AG10803 (cell line): ENCODE measurements at regions not wholly inside any gene's neighbourhood (a gene's known extent, or its start where the extent isn't known, plus 50 kb on each side); places are given as distances from the start of the nearest gene placed in this dataset.

Experiments used
- DNase-seq: peaks from one replicate; pipeline ENCODE4 v3.0.0; 2010; ENCODE audit warnings: low read depth
- H3K4me3 ChIP-seq: 2 replicates; pipeline ENCODE4 v1.5.1; 2011; ENCODE audit warnings: mild to moderate bottlenecking, low read length, control low read depth
- TF ChIP-seq, protein P1 (sequence below): conservative IDR thresholded peaks from 2 replicates; pipeline ENCODE4 v1.5.1; 2011; ENCODE audit warnings: mild to moderate bottlenecking, low read length, control low read depth, inconsistent platforms

DNA sequence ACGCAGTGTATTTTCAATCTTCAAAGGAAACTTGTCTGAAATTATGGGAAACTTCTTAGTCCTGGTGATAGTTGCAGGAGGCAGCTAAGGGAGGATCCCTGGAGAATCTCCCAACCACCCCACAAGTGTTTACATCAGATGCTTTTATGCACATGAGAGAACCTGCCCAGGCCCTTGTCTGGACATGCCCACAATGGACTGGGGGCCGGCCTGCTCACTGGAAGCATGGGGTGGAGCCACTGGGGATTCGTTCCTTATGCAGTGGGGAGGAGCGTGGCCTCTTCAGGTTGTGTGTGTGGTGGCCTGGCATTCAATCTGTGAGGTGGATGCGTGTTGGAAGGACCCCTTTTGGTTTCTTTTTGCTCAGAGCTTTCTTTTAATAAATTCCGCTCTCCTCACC lies 398.7 kb upstream of the PPP1R2C start:
- DNase-seq: peak; percentile 0
- TF ChIP-seq, protein P1, sequence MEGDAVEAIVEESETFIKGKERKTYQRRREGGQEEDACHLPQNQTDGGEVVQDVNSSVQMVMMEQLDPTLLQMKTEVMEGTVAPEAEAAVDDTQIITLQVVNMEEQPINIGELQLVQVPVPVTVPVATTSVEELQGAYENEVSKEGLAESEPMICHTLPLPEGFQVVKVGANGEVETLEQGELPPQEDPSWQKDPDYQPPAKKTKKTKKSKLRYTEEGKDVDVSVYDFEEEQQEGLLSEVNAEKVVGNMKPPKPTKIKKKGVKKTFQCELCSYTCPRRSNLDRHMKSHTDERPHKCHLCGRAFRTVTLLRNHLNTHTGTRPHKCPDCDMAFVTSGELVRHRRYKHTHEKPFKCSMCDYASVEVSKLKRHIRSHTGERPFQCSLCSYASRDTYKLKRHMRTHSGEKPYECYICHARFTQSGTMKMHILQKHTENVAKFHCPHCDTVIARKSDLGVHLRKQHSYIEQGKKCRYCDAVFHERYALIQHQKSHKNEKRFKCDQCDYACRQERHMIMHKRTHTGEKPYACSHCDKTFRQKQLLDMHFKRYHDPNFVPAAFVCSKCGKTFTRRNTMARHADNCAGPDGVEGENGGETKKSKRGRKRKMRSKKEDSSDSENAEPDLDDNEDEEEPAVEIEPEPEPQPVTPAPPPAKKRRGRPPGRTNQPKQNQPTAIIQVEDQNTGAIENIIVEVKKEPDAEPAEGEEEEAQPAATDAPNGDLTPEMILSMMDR: no peak
- H3K4me3 ChIP-seq: no peak overlapping the region

DNA sequence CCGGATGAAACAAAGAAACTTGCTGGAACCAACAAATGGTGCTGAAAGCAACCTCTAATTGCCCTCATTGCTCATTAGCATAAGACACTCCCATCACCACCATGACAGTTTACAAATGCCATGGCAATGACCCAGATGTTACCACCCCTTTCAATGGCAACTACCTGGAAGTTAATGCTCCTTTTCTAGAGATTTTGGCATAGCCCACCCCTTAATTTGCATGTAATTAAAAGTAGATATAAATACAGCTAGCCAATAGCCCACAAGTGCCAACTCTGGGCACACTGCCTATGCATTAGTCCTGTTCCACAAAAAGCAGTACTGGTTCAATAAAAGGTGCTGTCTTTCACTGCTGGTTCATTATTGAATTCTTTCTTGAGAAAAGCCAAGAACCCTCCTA lies 410.3 kb upstream of the PPP1R2C start:
- no peak for DNase-seq
- TF ChIP-seq, protein P1: no peak
- H3K4me3 ChIP-seq: no peak overlapping the region

DNA sequence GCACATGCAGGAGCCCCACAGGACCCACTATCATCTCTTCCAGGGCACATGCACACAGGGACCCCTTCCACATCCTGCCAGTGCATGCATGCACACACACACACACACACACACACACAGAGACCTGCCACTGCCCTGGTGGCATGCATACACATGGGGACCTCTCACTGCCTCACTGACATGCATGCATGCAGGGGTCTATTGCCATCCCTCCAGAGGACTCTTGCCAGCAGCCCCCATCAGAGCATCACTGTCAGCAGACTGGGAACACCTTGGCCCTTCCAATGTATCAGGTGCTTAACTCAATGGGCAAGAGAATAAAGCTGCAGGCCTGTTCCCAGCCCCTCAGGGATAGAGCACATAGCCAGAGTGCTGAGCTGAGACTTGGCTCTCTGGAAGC lies 433.6 kb upstream of the PPP1R2C start:
- TF ChIP-seq, protein P1: no peak
- no peak overlapping the region for H3K4me3 ChIP-seq
- no peak for DNase-seq

DNA sequence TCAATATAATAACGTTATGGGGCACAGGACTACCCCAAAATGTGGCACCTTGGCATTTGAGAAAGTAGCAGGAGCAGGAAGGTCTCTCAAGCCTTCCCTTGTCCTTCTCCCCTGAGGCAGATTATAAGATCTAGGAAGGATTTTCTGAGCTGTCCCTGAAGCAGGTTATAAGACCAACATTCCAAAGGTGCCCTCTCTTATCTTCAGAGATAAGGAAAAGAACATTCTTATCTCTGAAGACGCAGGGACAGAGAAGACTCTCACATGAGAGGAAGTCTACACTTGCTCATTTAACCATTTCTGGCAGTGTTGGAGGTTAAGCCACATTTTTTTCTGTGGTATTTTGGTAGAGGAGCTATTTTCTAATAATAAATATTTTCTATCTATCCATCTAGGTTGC lies 437.9 kb upstream of the MAOA start:
- TF ChIP-seq, protein P1: no peak
- no peak overlapping the region for H3K4me3 ChIP-seq
- DNase-seq: no peak

DNA sequence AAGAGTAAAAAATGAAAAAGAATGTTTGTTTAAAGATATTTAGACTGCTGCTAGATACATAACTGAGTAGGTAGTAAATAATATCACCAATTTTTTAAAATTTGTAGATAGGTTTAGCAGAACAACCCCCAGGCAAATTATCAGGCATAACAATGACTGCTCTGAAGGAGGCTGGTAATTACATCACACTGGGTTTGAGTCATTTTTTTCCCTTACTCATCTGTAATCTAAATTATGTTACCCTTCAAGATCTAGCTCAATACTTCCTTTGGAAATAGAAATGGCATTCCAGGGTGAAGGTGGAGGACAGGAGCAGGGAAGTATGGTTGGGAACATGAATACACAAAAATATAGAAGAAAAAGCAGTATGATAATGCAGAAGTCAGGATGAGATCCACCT lies 431.6 kb upstream of the MAOA start:
- DNase-seq: no peak
- TF ChIP-seq, protein P1: no peak
- no peak overlapping the region for H3K4me3 ChIP-seq

DNA sequence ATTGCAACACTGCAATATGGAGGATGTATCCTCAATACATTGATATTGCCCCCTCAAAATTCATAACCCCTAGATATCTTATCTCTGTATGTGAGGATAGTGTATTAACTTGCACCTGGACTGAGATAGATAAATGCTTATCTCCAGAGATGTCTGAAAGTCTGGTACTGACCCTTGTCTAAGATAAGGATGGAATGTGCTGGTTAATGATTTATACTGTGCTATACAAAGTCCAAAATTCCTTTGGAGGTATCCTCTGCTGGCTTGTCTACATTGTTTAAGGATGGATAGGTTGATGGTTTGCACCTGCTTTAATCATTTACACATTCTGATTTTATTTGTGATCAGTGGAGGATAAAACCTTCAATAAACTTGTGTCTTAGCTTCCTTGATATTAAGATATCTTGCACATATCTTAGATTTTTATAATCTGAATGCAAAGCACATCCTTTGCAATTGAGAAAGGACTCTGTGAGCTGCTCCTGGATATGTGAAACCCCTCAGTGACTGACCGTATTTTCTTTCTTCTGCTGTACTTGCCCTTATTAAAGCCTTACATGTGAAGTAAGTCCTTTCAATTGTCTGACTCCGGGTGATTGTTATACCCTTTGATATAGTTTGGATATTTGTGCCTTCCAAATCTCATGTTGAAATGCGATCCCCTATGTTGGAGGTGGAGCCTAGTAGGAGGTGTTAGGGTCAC lies 430.3 kb upstream of the MAOA start:
- TF ChIP-seq, protein P1: no peak
- H3K4me3 ChIP-seq: no peak overlapping the region
- no peak for DNase-seq

DNA sequence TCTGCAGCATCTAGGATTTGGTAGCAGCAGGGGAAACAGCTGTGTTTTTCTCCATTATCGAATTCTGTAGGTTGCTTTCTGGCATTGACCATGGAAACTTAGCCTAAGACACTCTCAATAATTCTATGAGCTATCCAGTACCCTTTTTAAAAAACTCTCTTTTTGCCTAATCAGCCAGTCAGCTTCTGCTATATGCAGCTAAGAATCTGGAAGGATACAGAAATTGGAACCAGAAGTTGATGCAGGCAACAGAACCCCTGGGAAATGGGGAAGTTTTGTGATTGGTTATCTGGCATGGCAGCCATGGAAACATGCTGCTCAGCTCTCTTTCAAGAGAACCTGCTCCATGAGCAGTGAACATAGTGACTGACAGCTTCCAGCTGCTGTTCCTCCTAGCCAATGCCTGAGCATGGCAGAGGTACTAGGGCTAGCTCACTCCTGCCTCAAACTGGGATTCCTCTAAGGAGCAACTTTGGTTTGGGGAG lies 417.6 kb upstream of the MAOA start:
- no peak for DNase-seq
- H3K4me3 ChIP-seq: no peak overlapping the region
- TF ChIP-seq, protein P1: no peak
